ENCODE measurements at regions not wholly inside any gene's neighbourhood (a gene's known extent, or its start where the extent isn't known, plus 50 kb on each side); places are given as distances from the start of the nearest gene placed in this dataset.

GRCh38 chr14:36245223-36245622 lies 68.7 kb upstream of the PTCSC3 start:
- H3K4me3 ChIP-seq (ENCODE audit: low read depth in 2 of 2, low read length in 2 of 2), result no peak overlapping the region
- no TSS peak for BruUV-seq (replicated peaks)
- intact Hi-C loops (cut with micrococcal nuclease; ENCODE audit: unreplicated experiment) (no loop called here), in situ Hi-C loops (cut with HindIII; ENCODE audit: low pct_unique_long_range_greater_than_20kb, low sequenced_read_pairs) (no loop called here)
- TF ChIP-seq POLR2AphosphoS5 (IDR thresholded peaks at IDR 0.05; ENCODE audit: low read depth, low read length), result no peak
- TF ChIP-seq TCF7L2 (IDR thresholded peaks at IDR 0.05; ENCODE audit: low read depth, low read length), result no peak
- TF ChIP-seq SIN3A (IDR thresholded peaks at IDR 0.05; ENCODE audit: borderline replicate concordance, insufficient read depth, low read depth, low read length), result no peak
- no peak for TF ChIP-seq CTCF (IDR thresholded peaks at IDR 0.05)
- TF ChIP-seq REST (IDR thresholded peaks at IDR 0.05; ENCODE audit: insufficient read depth in 1 of 2, low read depth in 2 of 2, low read length in 1 of 2), result no peak
- no peaks in the 10 kb centered on the region for H3K4me1 ChIP-seq (ENCODE audit: control insufficient read depth, insufficient read depth, low read length)
- no peaks in the 10 kb centered on the region for H3K9me3 ChIP-seq (ENCODE audit: control insufficient read depth, insufficient read depth, low read depth, low read length)
- ATAC-seq, result no peak
- ChIA-PET POLR2A (no interaction called here), CTCF (no interaction called here)
- DNase-seq (ENCODE audit: low read depth, low spot score), result no peak
- H3K27me3 ChIP-seq (ENCODE audit: control insufficient read depth, insufficient read depth, low read length), result no peaks in the 10 kb centered on the region
- H3K27ac ChIP-seq (ENCODE audit: low read length), result no peak overlapping the region
- H3K36me3 ChIP-seq (ENCODE audit: control insufficient read depth, insufficient read depth, low read length), result no peaks in the 10 kb centered on the region

GRCh38 chr14:36243183-36243582 lies 66.7 kb upstream of the PTCSC3 start:
- in situ Hi-C loops (cut with HindIII; ENCODE audit: low pct_unique_long_range_greater_than_20kb, low sequenced_read_pairs) (no loop called here), intact Hi-C loops (cut with micrococcal nuclease; ENCODE audit: unreplicated experiment) (no loop called here)
- no peak overlapping the region for H3K4me3 ChIP-seq (ENCODE audit: low read depth in 2 of 2, low read length in 2 of 2)
- TF ChIP-seq REST (IDR thresholded peaks at IDR 0.05; ENCODE audit: insufficient read depth in 1 of 2, low read depth in 2 of 2, low read length in 1 of 2) (no peak), TCF7L2 (IDR thresholded peaks at IDR 0.05; ENCODE audit: low read depth, low read length) (no peak), CTCF (IDR thresholded peaks at IDR 0.05) (no peak), SIN3A (IDR thresholded peaks at IDR 0.05; ENCODE audit: borderline replicate concordance, insufficient read depth, low read depth, low read length) (no peak), POLR2AphosphoS5 (IDR thresholded peaks at IDR 0.05; ENCODE audit: low read depth, low read length) (no peak)
- ChIA-PET CTCF (no interaction called here), POLR2A (no interaction called here)
- ATAC-seq (no peak), DNase-seq (ENCODE audit: low read depth, low spot score) (no peak)
- no peaks in the 10 kb centered on the region for H3K4me1 ChIP-seq (ENCODE audit: control insufficient read depth, insufficient read depth, low read length)
- no peaks in the 10 kb centered on the region for H3K27me3 ChIP-seq (ENCODE audit: control insufficient read depth, insufficient read depth, low read length)
- BruUV-seq (replicated peaks), result no TSS peak
- no peaks in the 10 kb centered on the region for H3K36me3 ChIP-seq (ENCODE audit: control insufficient read depth, insufficient read depth, low read length)
- no peaks in the 10 kb centered on the region for H3K9me3 ChIP-seq (ENCODE audit: control insufficient read depth, insufficient read depth, low read depth, low read length)
- H3K27ac ChIP-seq (ENCODE audit: low read length), result no peak overlapping the region

Measured in Panc1 (cell line).